BE2C (cell line): ENCODE measurements at regions not wholly inside any gene's neighbourhood (a gene's known extent, or its start where the extent isn't known, plus 50 kb on each side); places are given as distances from the start of the nearest gene placed in this dataset.

Source experiments
- DNase-seq: peaks from one replicate; pipeline ENCODE4 v3.0.0-alpha.2; 2020
- H3K27me3 ChIP-seq: fragments of 250-450 bp; sonication (Bioruptor Pico); 2 replicates; pipeline ENCODE4 v1.5.1; 2020; ENCODE audit warnings: mild to moderate bottlenecking
- H3K36me3 ChIP-seq: fragments of 250-450 bp; sonication (Bioruptor Pico); 2 replicates; pipeline ENCODE4 v1.5.1; 2020; ENCODE audit warnings: mild to moderate bottlenecking
- H3K4me1 ChIP-seq: fragments of 250-450 bp; sonication (Bioruptor Pico); 2 replicates; pipeline ENCODE4 v1.5.1; 2020
- H3K4me3 ChIP-seq: 2 replicates; pipeline ENCODE4 v1.5.1; 2011; ENCODE audit warnings: low read depth, low read length
- H3K9me3 ChIP-seq: fragments of 250-450 bp; sonication (Bioruptor Pico); 2 replicates; pipeline ENCODE4 v1.5.1; 2020
- TF ChIP-seq, protein P1 (sequence below): IDR thresholded peaks from 2 replicates; pipeline ENCODE4 v1.5.1; 2012; ENCODE audit warnings: mild to moderate bottlenecking, low read depth, low read length

DNA sequence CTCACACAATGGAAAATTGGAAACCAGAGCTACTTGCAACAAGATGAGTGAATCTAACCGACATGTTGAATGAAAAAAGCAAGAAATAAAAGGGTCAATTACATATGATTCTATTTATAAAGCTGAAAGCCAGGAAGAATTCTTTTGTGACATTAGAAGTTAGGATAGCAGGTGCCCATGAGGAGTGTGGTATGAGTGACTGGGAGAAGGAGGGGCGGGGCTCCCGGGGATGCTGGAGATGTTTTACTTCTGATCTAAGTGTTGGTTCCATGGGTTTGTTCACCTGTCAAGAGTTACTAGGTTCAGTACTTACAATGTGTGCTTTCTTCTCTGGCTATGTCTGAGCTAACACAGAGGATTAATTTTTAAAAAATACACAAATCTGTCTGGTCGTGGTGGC is 60.8 kb downstream of the NSMCE3 start:
- TF ChIP-seq, protein P1, sequence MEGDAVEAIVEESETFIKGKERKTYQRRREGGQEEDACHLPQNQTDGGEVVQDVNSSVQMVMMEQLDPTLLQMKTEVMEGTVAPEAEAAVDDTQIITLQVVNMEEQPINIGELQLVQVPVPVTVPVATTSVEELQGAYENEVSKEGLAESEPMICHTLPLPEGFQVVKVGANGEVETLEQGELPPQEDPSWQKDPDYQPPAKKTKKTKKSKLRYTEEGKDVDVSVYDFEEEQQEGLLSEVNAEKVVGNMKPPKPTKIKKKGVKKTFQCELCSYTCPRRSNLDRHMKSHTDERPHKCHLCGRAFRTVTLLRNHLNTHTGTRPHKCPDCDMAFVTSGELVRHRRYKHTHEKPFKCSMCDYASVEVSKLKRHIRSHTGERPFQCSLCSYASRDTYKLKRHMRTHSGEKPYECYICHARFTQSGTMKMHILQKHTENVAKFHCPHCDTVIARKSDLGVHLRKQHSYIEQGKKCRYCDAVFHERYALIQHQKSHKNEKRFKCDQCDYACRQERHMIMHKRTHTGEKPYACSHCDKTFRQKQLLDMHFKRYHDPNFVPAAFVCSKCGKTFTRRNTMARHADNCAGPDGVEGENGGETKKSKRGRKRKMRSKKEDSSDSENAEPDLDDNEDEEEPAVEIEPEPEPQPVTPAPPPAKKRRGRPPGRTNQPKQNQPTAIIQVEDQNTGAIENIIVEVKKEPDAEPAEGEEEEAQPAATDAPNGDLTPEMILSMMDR, result no peak
- no peak for DNase-seq
- Histone ChIP-seq H3K36me3 (no peaks in the 10 kb centered on the region), H3K4me1 (no peaks in the 10 kb centered on the region), H3K4me3 (no peak overlapping the region), H3K27me3 (peaks cover 13% of the 10 kb centered on the region), H3K9me3 (no peaks in the 10 kb centered on the region; the same call in 1 of the 2 replicates)

DNA sequence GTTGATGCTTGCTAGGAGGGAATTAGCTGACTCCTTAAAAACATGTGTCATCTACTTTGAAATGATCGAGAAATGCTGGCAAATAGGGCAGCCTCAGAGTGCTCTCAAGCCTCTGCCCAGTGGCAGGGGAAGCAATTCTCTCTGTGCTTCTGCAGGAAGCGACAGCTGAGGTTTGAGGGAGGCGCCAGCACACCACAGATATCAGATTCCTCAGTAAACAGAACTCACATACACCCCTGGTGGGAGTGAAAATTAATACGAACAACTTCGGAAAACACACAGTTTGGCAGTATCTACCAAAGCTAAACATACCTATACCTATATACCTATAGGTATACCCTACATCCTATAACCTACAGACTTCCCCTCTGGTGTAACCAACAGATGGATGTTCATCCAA is 61.3 kb downstream of the NSMCE3 start:
- DNase-seq, result no peak
- H3K36me3 ChIP-seq, result no peaks in the 10 kb centered on the region
- peaks cover 13% of the 10 kb centered on the region for H3K27me3 ChIP-seq
- H3K9me3 ChIP-seq, result no peaks in the 10 kb centered on the region; the same call in 1 of the 2 replicates
- no peaks in the 10 kb centered on the region for H3K4me1 ChIP-seq
- H3K4me3 ChIP-seq, result no peak overlapping the region
- TF ChIP-seq, protein P1, result no peak; the same call in none of the 2 replicates

DNA sequence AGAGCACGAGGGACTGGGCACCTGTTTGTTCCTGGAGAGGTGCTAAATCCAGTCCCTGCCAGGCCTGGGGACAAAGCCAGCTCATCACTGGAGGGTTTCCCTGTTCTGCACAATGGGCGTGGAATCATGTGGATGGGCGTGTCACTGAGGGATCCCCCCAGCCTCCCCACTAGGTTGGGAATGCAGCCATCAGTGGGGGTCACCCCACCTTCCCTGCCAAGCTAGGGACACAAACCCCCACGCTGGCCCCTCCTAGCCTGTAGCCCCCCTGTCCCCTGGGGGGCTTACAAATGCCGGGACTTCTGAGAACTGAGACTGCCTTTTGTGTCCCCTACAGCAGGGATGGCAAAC is 61.9 kb downstream of the NSMCE3 start:
- peaks cover 13% of the 10 kb centered on the region for H3K27me3 ChIP-seq
- TF ChIP-seq, protein P1, result no peak
- no peaks in the 10 kb centered on the region for H3K36me3 ChIP-seq

DNA sequence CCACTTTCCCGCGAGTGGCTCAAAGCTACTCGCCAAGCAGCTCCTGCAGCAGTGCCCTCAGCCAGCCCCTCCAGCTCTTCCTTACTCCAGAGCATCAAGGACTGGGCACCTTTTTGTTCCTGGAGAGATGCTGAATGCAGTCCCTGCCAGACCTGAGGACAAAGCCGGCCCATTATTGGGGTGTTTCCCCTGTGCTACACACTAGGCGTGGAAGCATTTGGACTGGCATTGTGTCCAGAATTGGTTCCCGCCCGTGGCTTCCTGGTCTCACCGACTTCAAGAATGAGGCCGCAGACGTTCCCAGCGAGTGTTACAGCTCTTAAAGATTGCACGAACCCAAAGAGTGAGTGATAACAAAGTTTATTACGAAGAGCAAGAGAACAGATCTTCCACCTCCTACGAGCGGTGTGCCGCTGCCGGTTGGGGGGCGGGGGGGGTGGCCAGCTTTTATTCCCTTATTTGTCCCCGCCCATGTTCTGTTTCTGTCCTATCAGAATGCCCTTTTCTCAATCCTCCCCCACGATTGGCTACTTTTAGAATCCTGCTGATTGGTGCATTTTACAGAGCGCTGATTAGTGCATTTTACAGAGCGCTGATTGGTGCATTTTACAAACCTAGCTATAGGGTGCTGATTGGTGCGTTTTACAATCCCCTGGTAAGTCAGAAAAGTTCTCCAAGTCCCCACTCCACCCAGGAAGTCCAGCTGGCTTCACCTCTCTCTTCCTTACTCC is 62.4 kb downstream of the NSMCE3 start:
- Histone ChIP-seq H3K27me3 (peaks cover 10% of the 10 kb centered on the region; the same call in 1 of the 2 replicates), H3K36me3 (no peaks in the 10 kb centered on the region), H3K4me3 (no peak overlapping the region), H3K9me3 (no peaks in the 10 kb centered on the region), H3K4me1 (no peaks in the 10 kb centered on the region)
- TF ChIP-seq, protein P1, result no peak
- DNase-seq, result no peak

More for the DNA sequence above, 61.9 kb downstream of the NSMCE3 start:
- no peak for DNase-seq
- Histone ChIP-seq H3K4me1 (no peaks in the 10 kb centered on the region), H3K4me3 (no peak overlapping the region), H3K9me3 (no peaks in the 10 kb centered on the region; the same call in 1 of the 2 replicates)

DNA sequence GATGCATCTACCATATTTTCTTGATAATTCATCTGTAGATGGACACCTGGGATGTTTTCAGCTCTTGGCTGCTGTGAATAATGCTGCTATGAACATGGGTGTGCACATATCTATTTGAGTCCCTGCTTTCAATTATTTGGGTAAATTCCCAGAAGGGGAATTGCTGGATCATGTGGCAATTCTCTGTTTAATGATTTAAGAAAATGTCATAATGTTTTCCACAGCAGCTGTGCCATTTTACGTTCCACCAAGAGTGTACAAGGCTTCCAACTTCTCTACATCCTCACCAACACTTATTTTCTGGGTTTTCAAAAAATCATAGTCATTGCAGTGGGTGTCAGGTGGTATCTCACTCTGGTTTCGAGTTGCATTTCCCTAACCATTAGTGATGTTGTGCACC is 64.4 kb downstream of the NSMCE3 start:
- Histone ChIP-seq H3K4me3 (no peak overlapping the region), H3K9me3 (no peaks in the 10 kb centered on the region), H3K36me3 (no peaks in the 10 kb centered on the region), H3K4me1 (no peaks in the 10 kb centered on the region), H3K27me3 (peaks cover 3% of the 10 kb centered on the region; the same call in 1 of the 2 replicates)
- TF ChIP-seq, protein P1, result no peak
- DNase-seq, result no peak

DNA sequence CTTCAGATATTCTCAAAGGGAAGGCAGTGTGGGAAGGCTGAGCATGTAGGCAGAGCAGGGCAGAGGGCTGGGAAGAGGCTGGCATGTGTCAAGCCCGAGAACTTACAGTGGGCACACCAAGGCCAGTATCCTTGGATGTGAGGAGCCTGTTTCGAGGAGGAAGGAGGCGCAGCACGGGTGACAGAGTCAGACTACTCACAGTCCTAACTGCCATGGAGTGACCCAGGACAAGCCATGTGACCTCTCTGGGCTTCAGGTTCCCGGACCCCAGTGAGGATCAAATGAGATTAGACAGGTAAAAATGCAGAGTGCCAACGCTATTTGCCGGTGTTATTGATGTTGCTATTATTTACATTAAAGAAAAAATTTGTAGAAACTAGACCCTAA is 65.3 kb downstream of the NSMCE3 start:
- Histone ChIP-seq H3K4me3 (no peak overlapping the region), H3K9me3 (no peaks in the 10 kb centered on the region), H3K4me1 (no peaks in the 10 kb centered on the region), H3K36me3 (no peaks in the 10 kb centered on the region), H3K27me3 (no peaks in the 10 kb centered on the region; the same call in 1 of the 2 replicates)
- DNase-seq, result no peak
- TF ChIP-seq, protein P1, result no peak
